Stimulated activated CD4-positive, alpha-beta T cell treated with anti-CD3 and anti-CD28 coated beads, Interleukin-12 subunit alpha, Interleukin-12 subunit beta, amount 100 ng/mL, for 24 hours (primary cell): ENCODE measurements at regions not wholly inside any gene's neighbourhood (a gene's known extent, or its start where the extent isn't known, plus 50 kb on each side); places are given as distances from the start of the nearest gene placed in this dataset.
"Not testable (repeated sequence)": the region's sequence is repeated elsewhere in the genome, so short reads cannot be mapped to it uniquely, and the experiment has no call there.

ENCODE experiments used
- DNase-seq, 2 experiments: peaks; one replicate each; pipeline ENCODE4 v3.0.0-alpha.2; 2020; ENCODE audit warnings: low read depth in 2 of 2

DNA sequence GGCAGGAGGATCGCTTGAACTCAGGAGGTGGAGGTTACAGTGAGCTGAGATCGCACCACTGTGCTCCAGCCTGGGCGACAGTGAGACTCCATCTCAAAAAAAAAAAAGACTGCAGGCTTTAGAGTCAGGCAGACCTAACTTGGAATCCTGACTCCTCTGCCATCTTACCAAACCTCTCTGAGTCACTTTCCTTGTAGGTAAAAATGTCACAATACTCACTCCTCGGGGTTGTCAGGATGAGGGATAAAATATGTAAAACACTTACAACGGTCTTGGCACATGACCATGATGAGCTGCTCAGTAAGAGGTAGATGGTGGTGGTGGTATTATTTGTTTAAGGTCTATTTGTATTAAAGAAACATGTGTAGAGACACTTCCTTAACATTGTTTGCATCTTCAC lies 154.1 kb upstream of the PDE1C start:
- no peak for DNase-seq

- DNase-seq, result no peak
These were observed 153.5 kb upstream of the PDE1C start for GRCh38 chr7:32223721-32224120.

- no peak for DNase-seq
These were observed 153.0 kb upstream of the PDE1C start for GRCh38 chr7:32223071-32223650.

DNA sequence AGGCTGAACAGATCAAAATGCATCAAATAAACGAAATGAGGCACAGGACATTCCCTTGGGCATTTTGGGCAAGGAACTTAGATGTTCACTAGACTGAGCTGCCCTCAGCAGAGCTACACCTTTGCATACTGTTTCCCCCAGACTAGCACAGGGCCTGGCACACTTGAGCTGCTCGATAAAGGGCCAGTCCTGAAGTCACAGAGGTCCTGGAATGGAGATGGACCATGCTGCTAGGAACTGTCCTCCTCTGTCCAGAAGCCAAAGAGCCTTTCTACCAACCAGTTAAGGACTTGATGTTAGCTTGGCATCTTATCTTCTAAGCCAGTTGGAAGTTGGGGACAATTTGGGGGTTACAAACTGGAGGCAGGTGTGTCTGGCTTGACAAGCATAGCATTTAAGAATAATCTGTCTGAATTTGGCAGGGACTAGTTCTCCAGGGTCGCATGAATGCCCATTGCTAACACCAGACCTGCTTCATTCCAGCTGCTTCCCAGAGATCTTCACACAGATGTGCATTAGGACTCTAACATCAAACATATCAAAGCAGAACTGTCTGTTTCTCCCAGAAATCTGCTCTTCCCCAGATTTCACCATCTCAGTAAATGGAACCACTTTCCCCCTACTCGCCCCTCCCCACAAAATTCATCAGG lies 152.2 kb upstream of the PDE1C start:
- no peak for DNase-seq

GRCh38 chr7:32221736-32222135 lies 151.5 kb upstream of the PDE1C start:
- DNase-seq, result no peak

DNA sequence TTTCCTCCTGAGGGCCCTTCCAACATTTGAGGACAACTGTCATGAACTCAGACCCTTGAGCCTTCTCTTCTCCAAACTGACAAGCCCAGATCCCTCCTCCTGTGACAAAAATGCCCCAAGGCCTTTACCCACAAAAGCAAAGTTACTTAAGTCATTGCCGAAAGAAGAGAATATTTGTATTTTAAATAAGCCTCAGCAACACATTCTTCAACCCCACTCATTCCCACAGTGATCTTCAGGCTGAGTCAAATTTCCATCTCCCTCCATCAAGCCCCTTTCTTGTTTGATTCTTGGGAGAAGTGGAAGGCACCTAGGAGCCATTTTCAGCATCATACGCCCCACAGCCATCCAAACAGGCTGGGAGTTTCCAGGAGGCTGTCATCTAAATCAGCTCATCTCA lies 150.8 kb upstream of the PDE1C start:
- DNase-seq, result no peak

GRCh38 chr7:32219831-32220230 lies 149.6 kb upstream of the PDE1C start:
- not testable (repeated sequence) for DNase-seq

DNA sequence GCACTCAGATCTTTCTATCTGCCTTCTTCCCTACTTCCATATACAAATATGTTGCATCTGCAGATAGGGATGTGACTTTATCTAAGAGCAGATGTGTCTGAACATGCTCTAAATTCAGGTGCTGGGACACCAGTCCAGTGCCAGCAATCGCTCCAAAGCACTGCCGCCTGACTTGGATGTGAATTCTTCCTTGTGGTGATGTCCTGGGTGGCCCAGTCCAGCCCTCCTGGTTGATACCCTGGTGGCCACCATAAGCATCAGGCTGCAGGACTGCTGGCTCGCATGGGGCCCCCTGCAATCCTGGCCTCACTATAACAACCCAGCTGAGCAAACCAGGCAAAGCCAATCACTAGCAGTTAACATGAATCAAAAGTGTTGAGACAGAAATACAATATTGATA lies 149.2 kb upstream of the PDE1C start:
- DNase-seq, result no peak

DNA sequence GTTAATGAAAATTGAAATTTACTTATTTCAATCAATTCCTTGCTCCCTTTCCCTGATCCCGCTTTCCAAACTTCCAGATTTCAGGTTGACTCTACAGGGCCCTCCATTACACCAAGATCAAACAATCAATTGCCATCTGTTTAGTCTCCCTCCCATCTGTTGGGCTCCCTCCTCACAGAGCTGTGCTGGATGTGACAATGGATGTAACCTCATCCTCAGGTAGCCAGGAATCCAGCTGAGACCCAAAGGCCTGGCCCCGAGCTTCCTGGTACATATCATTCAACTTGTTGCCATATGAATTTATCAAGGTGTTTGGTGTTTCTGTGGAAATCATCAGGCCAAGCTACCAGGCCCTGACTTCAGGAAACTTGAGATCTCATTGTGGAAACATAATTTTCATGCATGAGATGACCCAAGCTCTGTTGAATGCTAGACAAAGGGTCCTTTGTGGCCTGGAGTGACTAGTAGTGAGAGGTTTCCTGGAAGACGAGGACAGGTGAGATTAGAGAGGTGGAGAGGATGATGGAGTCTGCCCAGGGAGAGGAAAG lies 148.6 kb upstream of the PDE1C start:
- DNase-seq, result no peak

- no peak for DNase-seq
These were observed 147.9 kb upstream of the PDE1C start for GRCh38 chr7:32218154-32218467.

DNA sequence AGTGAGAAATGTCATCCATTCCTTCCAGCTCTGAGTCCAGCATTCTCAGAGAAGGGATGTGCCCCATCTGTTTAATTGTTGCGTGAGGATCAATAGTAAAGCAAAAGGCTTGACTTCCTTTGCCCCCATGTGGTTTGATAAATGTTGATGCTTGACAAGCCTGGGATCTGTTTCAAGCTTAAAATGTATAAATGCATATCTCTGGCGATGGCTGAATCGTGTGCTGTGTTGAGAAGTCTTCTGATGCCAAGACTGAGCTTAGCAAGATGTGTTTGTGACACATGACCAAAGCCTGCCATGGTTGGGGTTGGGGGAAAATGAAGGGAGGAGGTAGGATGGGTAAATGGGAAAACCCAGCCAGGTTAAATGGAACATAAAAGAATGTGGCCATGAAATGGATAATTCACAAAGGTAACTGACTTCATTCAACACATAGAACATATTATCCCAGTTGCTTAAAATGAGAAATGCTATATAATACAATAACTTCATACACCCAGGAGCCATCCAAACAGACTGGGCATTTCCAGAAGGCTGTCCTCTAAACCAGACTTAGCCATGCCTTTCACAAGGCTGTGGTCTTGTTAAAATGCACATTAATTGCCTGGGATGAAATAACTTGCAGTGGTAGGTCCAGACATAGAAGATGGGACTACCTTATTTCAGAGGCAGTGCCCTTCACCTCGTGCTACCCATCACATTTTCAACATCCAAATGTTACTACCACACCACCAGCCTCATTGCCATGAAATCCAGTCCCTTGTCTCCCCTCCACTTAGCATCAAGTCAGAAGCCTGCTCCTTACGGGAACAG lies 147.3 kb upstream of the PDE1C start:
- no peak for DNase-seq

GRCh38 chr7:32216759-32217158 lies 146.6 kb upstream of the PDE1C start:
- DNase-seq, result no peak

DNA sequence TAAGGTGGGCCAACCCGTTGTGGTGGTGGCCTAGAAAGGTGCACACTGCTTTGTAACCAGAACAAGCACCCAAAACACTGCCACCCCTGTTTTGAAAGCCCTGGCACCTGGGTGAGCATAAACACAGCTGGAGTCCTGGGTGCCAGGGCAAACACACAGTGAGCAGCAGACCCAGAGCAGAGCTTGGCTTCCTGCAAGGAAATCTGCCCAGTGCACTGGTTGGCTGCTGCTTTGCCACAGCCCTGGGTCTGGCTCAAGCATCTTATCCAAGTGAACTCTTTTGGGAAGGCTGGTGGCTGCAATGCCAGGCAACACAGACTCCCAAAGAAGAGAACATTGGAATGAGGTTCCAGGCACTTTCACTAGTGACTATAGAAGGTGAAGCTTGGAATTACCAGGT lies 145.5 kb upstream of the PDE1C start:
- DNase-seq, result no peak

DNA sequence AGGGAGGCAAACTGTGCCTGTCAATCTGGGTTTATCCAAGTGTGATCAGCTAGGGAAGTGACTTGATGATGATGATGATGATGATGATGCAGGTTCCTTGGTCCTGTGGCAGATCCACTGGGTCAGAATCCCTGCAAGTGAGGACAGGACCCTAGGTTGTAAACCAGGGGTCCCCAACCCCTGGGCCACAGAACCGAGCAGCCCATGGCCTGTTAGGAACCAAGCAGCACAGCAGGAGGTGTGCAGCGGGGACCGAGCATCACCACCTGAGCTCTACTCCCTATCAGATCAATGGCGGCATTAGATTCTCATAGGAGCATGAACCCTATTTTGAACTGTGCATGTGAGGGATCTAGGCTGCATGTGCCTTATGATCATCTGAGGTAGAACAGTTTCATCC lies 144.7 kb upstream of the PDE1C start:
- no peak for DNase-seq

GRCh38 chr7:32212321-32212720 lies 142.1 kb upstream of the PDE1C start:
- DNase-seq, result no peak

- no peak for DNase-seq
These were observed 136.8 kb upstream of the PDE1C start for GRCh38 chr7:32206987-32207386.

DNA sequence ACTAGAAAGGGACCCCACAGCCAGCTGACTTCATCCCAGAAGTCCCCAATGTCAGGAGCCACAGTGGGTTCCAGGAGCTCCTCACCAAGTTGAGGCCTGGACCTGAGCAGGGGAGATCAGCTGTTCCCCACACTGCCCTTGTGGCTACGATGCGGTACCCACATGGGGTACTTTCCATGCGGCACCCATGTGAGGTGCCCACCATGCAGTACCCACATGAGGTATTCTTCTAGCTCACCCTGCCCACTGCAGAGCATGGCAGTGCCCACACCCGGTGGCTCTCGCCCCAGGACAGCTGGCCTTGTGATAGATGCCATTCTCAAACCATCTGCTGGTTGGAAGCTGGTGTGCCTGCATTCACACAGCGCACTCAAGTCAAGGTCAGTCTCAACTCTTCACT lies 136.3 kb upstream of the PDE1C start:
- no peak for DNase-seq

- not testable (repeated sequence) for DNase-seq
These were observed 135.2 kb upstream of the PDE1C start for GRCh38 chr7:32205298-32205824.

GRCh38 chr7:32204361-32205018 lies 134.3 kb upstream of the PDE1C start:
- DNase-seq, result no peak

DNA sequence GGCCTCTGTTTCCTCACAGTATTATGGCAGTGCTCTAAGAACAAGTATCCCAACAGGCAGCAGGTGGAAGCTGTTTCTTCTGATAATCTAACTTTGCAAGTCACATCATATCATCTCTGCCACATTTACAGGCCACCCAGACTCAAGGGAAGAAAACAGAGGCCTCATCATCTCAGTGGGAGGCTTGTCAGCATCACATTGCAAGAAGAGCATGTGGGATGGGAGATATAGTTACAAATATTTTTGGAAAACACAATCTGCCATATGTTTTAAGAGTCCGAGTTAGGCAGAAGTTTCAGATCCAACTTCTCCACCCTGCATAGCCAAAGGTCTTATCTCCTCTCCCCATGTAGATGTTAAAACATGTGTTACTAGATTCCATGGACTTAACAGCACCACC lies 130.4 kb upstream of the PDE1C start:
- no peak for DNase-seq

DNA sequence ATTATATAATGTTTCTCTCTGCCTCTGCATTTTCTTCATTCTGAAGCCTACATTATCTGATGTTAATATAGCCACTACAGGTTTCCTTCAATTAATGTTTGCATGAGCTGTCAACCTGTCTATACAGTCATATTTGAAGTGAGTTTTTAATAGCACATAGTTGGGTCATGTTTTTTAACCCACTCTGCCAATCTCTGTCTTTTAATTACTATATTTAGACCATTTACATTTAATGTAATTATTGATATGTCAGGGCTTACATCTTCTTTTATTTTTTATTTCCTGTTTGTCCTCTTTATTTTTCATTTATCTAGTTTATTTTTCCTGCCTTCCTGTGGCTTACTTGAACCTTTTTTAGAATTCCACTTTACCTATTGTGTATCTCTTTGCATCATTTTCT lies 124.3 kb upstream of the PDE1C start:
- no peak for DNase-seq

DNA sequence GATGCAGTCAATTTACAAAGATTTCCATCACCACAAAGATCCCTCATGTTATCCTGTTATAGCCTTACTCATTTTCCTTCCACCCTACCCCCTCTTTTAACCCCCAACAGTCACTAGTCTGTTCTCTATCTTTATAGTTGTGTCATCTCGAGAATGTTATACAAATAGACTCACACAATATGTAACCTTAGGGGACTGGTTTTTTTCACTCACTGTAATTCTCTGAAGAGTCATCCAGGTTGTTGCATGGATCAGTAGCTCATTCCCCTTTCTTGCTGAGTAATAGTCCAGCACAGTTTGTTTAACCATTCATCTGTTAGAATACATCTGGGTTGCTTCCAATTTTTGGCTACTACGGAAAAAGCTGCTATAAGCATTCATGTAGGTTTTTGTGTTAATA lies 121.1 kb upstream of the PDE1C start:
- DNase-seq, result no peak
